ENCODE measurements at regions not wholly inside any gene's neighbourhood (a gene's known extent, or its start where the extent isn't known, plus 50 kb on each side); places are given as distances from the start of the nearest gene placed in this dataset.

DNA sequence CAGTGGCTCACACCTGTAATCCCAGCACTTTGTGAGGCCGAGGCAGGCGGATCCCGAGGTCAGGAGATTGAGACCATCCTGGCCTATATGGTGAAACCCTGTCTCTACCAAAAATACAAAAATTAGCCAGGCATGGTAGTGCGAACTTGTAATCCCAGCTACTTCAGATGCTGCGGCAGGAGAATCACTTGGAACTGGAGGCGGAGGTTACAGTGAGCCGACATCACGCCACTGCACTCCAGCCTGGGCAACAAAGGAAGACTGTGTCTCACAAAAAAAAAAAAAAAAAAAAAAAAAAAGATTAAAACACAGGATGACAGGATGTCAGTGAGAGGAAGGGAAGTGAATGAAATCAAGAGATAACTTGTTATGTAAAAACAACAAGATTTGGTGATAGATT lies 1158.5 kb downstream of the PCDH9 start:
- no peak overlapping the region for H3K4me3 ChIP-seq
- no peak overlapping the region for H3K27ac ChIP-seq
- H3K9me3 ChIP-seq, result no peaks in the 10 kb centered on the region
- no peaks in the 10 kb centered on the region for H3K27me3 ChIP-seq (replicated peaks; ENCODE audit: insufficient read depth)
- no peaks in the 10 kb centered on the region for H3K4me1 ChIP-seq (replicated peaks)
- WGBS, result 88% methylated on average over 8 of the region's 8 CpGs
- H3K36me3 ChIP-seq, result no peaks in the 10 kb centered on the region
- intact Hi-C loops (cut with DNase I), result no loop called here
- no peak for DNase-seq (ENCODE audit: low spot score)
- no peak for TF ChIP-seq POLR2A (IDR thresholded peaks at IDR 0.05)
- no peak for TF ChIP-seq POLR2AphosphoS5 (IDR thresholded peaks at IDR 0.05)
- TF ChIP-seq CTCF (IDR thresholded peaks at IDR 0.05), result no peak

DNA sequence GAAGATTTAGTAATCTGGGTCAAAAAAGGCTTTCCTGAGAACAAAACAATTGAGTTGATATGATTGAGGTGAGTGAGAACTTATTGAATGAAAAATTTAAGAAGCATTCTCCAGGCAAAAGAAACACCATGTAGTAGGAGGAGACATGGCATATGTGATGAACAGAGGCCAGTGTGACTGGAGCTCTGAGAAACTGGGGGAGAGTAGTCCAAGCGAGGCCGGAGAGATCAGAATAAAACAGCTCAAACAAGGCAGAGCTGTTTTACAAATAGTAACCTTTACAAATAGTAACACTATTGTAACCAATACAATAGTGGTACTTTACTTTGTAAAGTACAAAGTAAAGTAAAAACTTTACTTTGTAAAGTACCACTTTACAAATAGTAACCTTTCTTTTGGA lies 1159.1 kb downstream of the PCDH9 start:
- no peak for DNase-seq (ENCODE audit: low spot score)
- TF ChIP-seq CTCF (IDR thresholded peaks at IDR 0.05) (no peak), POLR2AphosphoS5 (IDR thresholded peaks at IDR 0.05) (no peak), POLR2A (IDR thresholded peaks at IDR 0.05) (no peak)

DNA sequence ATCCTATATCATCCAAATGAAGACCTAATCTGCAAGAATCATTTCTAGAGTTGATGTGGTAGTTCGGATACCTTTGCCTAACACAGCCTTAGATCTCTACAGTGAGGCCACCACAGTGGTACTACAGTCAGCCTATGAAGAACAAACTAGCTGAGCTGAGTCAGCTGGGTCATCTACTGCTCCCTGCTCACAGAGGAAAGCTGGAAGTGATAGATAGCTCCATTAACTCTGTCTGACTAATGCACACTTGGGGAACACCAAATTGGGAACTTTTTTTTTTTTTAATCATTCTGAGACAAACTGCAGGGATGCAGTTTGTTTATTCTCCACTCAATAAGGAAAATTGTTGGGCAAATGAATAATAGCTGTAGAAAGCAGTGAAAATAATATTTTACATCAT lies 1160.6 kb downstream of the PCDH9 start:
- Histone ChIP-seq H3K4me1 (replicated peaks) (no peaks in the 10 kb centered on the region), H3K27ac (no peak overlapping the region), H3K36me3 (no peaks in the 10 kb centered on the region), H3K9me3 (no peaks in the 10 kb centered on the region), H3K4me3 (no peak overlapping the region), H3K27me3 (replicated peaks; ENCODE audit: insufficient read depth) (no peaks in the 10 kb centered on the region)
- 90% methylated on average over 1 of the region's 1 CpG for WGBS
- DNase-seq (ENCODE audit: low spot score), result no peak
- intact Hi-C loops (cut with DNase I), result no loop called here
- no peak for TF ChIP-seq POLR2AphosphoS5 (IDR thresholded peaks at IDR 0.05)
- TF ChIP-seq CTCF (IDR thresholded peaks at IDR 0.05), result no peak
- TF ChIP-seq POLR2A (IDR thresholded peaks at IDR 0.05), result no peak

More for the DNA sequence above, 1159.1 kb downstream of the PCDH9 start:
- H3K27ac ChIP-seq, result no peak overlapping the region
- H3K9me3 ChIP-seq, result no peaks in the 10 kb centered on the region
- 60% methylated on average over 2 of the region's 2 CpGs for WGBS
- no peaks in the 10 kb centered on the region for H3K4me1 ChIP-seq (replicated peaks)
- intact Hi-C loops (cut with DNase I), result no loop called here
- H3K4me3 ChIP-seq, result no peak overlapping the region
- H3K36me3 ChIP-seq, result no peaks in the 10 kb centered on the region
- H3K27me3 ChIP-seq (replicated peaks; ENCODE audit: insufficient read depth), result no peaks in the 10 kb centered on the region

- no peaks in the 10 kb centered on the region for H3K4me1 ChIP-seq (replicated peaks)
- no peaks in the 10 kb centered on the region for H3K9me3 ChIP-seq
- WGBS, result 49% methylated on average over 2 of the region's 2 CpGs
- no peaks in the 10 kb centered on the region for H3K27me3 ChIP-seq (replicated peaks; ENCODE audit: insufficient read depth)
- no peaks in the 10 kb centered on the region for H3K36me3 ChIP-seq
- TF ChIP-seq CTCF (IDR thresholded peaks at IDR 0.05) (no peak), POLR2AphosphoS5 (IDR thresholded peaks at IDR 0.05) (no peak), POLR2A (IDR thresholded peaks at IDR 0.05) (no peak)
- intact Hi-C loops (cut with DNase I), result no loop called here
- no peak overlapping the region for H3K27ac ChIP-seq
- no peak overlapping the region for H3K4me3 ChIP-seq
- DNase-seq (ENCODE audit: low spot score), result no peak
These were observed 1161.5 kb downstream of the PCDH9 start for GRCh38 chr13:66068683-66069082.

GRCh38 chr13:66048888-66049287 lies 1181.2 kb downstream of the PCDH9 start:
- Histone ChIP-seq H3K27me3 (replicated peaks; ENCODE audit: insufficient read depth) (no peaks in the 10 kb centered on the region), H3K4me3 (no peak overlapping the region), H3K36me3 (no peaks in the 10 kb centered on the region), H3K9me3 (no peaks in the 10 kb centered on the region), H3K4me1 (replicated peaks) (no peaks in the 10 kb centered on the region), H3K27ac (no peak overlapping the region)
- WGBS, result 94% methylated on average over 4 of the region's 4 CpGs
- TF ChIP-seq CTCF (IDR thresholded peaks at IDR 0.05) (no peak), POLR2AphosphoS5 (IDR thresholded peaks at IDR 0.05) (no peak), POLR2A (IDR thresholded peaks at IDR 0.05) (no peak)
- no peak for DNase-seq (ENCODE audit: low spot score)
- intact Hi-C loops (cut with DNase I), result no loop called here

All from prostate gland (tissue), 2 donors.